Mesenchymal stem cell (in vitro differentiated cells and primary cell): ENCODE measurements at regions not wholly inside any gene's neighbourhood (a gene's known extent, or its start where the extent isn't known, plus 50 kb on each side); places are given as distances from the start of the nearest gene placed in this dataset.
"Not testable (repeated sequence)": the region's sequence is repeated elsewhere in the genome, so short reads cannot be mapped to it uniquely, and the experiment has no call there.

Source experiments
- DNase-seq: peaks from one replicate; pipeline ENCODE4 v3.0.0-alpha.2; 2013
- H2AFZ ChIP-seq: one replicate; pipeline ENCODE4 v1.6.1; 2013; ENCODE audit warnings: low read depth, mild to moderate bottlenecking, control low read depth, inconsistent platforms, low read length, moderate library complexity
- H2AK5ac ChIP-seq: 2 replicates; pipeline ENCODE4 v1.6.1; 2013; ENCODE audit warnings: low read length, moderate library complexity, mild to moderate bottlenecking, inconsistent platforms; ENCODE audit not compliant: severe bottlenecking
- H2BK120ac ChIP-seq: one replicate; pipeline ENCODE4 v1.6.1; 2013; ENCODE audit warnings: low read depth, mild to moderate bottlenecking, inconsistent platforms, low read length, moderate library complexity
- H2BK12ac ChIP-seq, 2 experiments: one replicate each; pipeline ENCODE4 v1.6.1; 2013; ENCODE audit warnings: inconsistent platforms in 2 of 2, low read length in 2 of 2, mild to moderate bottlenecking in 2 of 2, moderate library complexity in 2 of 2, control low read depth in 1 of 2
- H2BK15ac ChIP-seq: one replicate; pipeline ENCODE4 v1.6.1; 2013; ENCODE audit warnings: mild to moderate bottlenecking, low read depth, inconsistent platforms; ENCODE audit not compliant: poor library complexity, severe bottlenecking
- H2BK5ac ChIP-seq: 2 replicates; pipeline ENCODE4 v1.6.1; 2013; ENCODE audit warnings: low read depth, mild to moderate bottlenecking, low read length, control low read depth, inconsistent platforms; ENCODE audit not compliant: poor library complexity, severe bottlenecking
- H3K14ac ChIP-seq, 2 experiments: one replicate each; pipeline ENCODE4 v1.6.1; 2013; ENCODE audit warnings: inconsistent platforms in 2 of 2, low read length in 2 of 2, control low read depth in 1 of 2, mild to moderate bottlenecking in 1 of 2, moderate library complexity in 1 of 2
- H3K18ac ChIP-seq, 2 experiments: one replicate each; pipeline ENCODE4 v1.6.1; 2013; ENCODE audit warnings: inconsistent platforms in 2 of 2, low read length in 2 of 2, control low read depth in 1 of 2, low read depth in 1 of 2, mild to moderate bottlenecking in 1 of 2
- H3K23ac ChIP-seq, 2 experiments: one replicate each; pipeline ENCODE4 v1.6.1; 2013; ENCODE audit warnings: inconsistent platforms in 2 of 2, low read length in 2 of 2, mild to moderate bottlenecking in 2 of 2, moderate library complexity in 2 of 2, control low read depth in 1 of 2
- H3K27ac ChIP-seq: 2 replicates; pipeline ENCODE4 v1.5.1; 2013; ENCODE audit warnings: mild to moderate bottlenecking, moderate library complexity, low read length, control low read depth, inconsistent platforms; ENCODE audit not compliant: poor library complexity, severe bottlenecking
- H3K27me3 ChIP-seq, 2 experiments: 2 replicates each; pipeline versions ENCODE4 v1.6.1 to v1.7.0; 2013; ENCODE audit warnings: low read length in 2 of 2, mild to moderate bottlenecking in 2 of 2, moderate library complexity in 2 of 2, control low read depth in 1 of 2, inconsistent platforms in 1 of 2; ENCODE audit not compliant: control insufficient read depth in 1 of 2, insufficient read depth in 1 of 2
- H3K36me3 ChIP-seq, 2 experiments: 2 replicates each; pipeline versions ENCODE4 v1.6.1 to v1.7.0; 2013; ENCODE audit warnings: low read length in 2 of 2, control low read depth in 1 of 2, inconsistent platforms in 1 of 2, low read depth in 1 of 2, mild to moderate bottlenecking in 1 of 2; ENCODE audit not compliant: insufficient read depth in 2 of 2, control insufficient read depth in 1 of 2
- H3K4ac ChIP-seq, 2 experiments: one replicate each; pipeline ENCODE4 v1.6.1; 2013; ENCODE audit warnings: inconsistent platforms in 2 of 2, low read length in 2 of 2, mild to moderate bottlenecking in 2 of 2, moderate library complexity in 2 of 2, control low read depth in 1 of 2, low read depth in 1 of 2
- H3K4me1 ChIP-seq: 2 replicates; pipeline ENCODE4 v1.6.1; 2013; ENCODE audit warnings: low read depth, low read length, control low read depth; ENCODE audit not compliant: control insufficient read depth, insufficient read depth
- H3K4me2 ChIP-seq: 2 replicates; pipeline ENCODE4 v1.6.1; 2013; ENCODE audit warnings: low read length, mild to moderate bottlenecking, inconsistent platforms; ENCODE audit not compliant: poor library complexity, severe bottlenecking
- H3K4me3 ChIP-seq, 2 experiments: 2 replicates each; pipeline versions ENCODE4 v1.5.1 to v1.7.0; 2013; ENCODE audit warnings: low read length in 2 of 2, mild to moderate bottlenecking in 2 of 2, control low read depth in 1 of 2, low read depth in 1 of 2; ENCODE audit not compliant: insufficient read depth in 1 of 2
- H3K79me1 ChIP-seq: replicated peaks from 2 replicates; pipeline ENCODE4 v1.6.1; 2013; ENCODE audit warnings: mild to moderate bottlenecking, control low read depth, low read length, inconsistent platforms; ENCODE audit not compliant: poor library complexity, severe bottlenecking
- H3K9ac ChIP-seq: 2 replicates; pipeline ENCODE4 v1.7.0; 2013; ENCODE audit warnings: mild to moderate bottlenecking, low read length, moderate library complexity
- H3K9me3 ChIP-seq: 2 replicates; pipeline ENCODE4 v1.7.0; 2013; ENCODE audit warnings: mild to moderate bottlenecking, low read length; ENCODE audit not compliant: control insufficient read depth
- H4K8ac ChIP-seq: one replicate; pipeline ENCODE4 v1.6.1; 2013; ENCODE audit warnings: inconsistent platforms, mild to moderate bottlenecking, low read length, moderate library complexity
- H4K91ac ChIP-seq: one replicate; pipeline ENCODE4 v1.6.1; 2013; ENCODE audit warnings: mild to moderate bottlenecking, low read length, inconsistent platforms
- WGBS: methylation state at CpG from one replicate; pipeline ENCODE4 v1.1.7; 2013; ENCODE audit warnings: mixed read lengths; 5-methylcytosine and 5-hydroxymethylcytosine counted together

DNA sequence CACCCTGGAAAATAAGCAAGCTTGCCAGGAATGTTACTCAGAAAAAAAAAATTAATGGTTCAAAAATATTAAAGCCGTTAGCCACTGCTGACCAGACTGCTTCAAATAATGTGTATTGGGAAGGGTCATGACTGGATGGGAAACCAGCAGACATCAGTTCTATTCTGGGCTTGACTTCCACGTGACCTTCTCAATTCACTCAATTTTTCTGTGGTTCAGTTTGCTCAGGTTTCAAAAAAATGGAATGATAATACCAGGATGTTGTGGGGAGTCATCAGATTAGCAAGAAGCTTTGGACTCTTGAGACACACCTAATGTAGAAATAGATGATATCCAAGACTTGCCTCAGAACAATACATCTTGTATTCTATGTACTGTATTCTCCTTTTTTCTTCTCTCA lies 541.9 kb upstream of the BOD1L1 start:
- Histone ChIP-seq H3K23ac (no peak overlapping the region), H3K14ac (no peak overlapping the region), H2AK5ac (no peak overlapping the region), H2BK15ac (no peak overlapping the region), H3K4me2 (no peak overlapping the region), H3K27ac (peak overlapping the region; percentile 24), H3K9me3 (no peaks in the 10 kb centered on the region), H3K9ac (peak overlapping the region; percentile 77), H3K4ac (no peak overlapping the region), H2BK12ac (no peak overlapping the region), H3K79me1 (no peaks in the 10 kb centered on the region), H4K8ac (no peak overlapping the region), H2BK5ac (no peak overlapping the region), H2AFZ (no peak overlapping the region), H4K91ac (no peak overlapping the region), H3K4me3 (no peak overlapping the region), H3K18ac (peak overlapping the region in 1 of 2 experiments; percentile 28), H3K4me1 (no peaks in the 10 kb centered on the region), H2BK120ac (no peak overlapping the region), H3K36me3 (no peaks in the 10 kb centered on the region), H3K27me3 (no peaks in the 10 kb centered on the region)
- WGBS, result 53% methylated on average over 2 of the region's 2 CpGs
- DNase-seq, result peak; percentile 23

DNA sequence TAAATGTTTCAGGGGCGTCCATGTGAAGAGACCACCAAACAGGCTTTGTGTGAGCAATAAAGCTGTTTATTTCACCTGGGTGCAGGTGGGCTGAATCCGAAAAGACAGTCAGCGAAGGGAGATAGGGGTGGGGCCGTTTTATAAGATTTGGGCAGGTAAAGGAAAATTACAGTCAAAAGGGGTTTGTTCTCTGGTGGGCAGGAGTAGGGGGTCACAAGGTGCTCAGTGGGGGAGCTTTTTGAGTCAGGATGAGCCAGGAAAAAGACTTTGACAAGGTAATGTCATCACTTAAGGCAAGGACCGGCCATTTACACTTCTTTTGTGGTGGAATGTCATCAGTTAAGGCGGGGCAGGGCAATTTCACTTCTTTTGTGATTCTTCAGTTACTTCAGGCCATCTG lies 542.4 kb upstream of the BOD1L1 start:
- H2BK12ac ChIP-seq, H2BK15ac ChIP-seq, H3K14ac ChIP-seq, H3K9me3 ChIP-seq, H4K8ac ChIP-seq, H2BK120ac ChIP-seq, H2AFZ ChIP-seq, DNase-seq, H3K36me3 ChIP-seq, H3K27me3 ChIP-seq, H3K4me2 ChIP-seq, H3K23ac ChIP-seq, H2BK5ac ChIP-seq, H2AK5ac ChIP-seq, H3K4ac ChIP-seq, H4K91ac ChIP-seq, H3K18ac ChIP-seq, H3K4me3 ChIP-seq, H3K27ac ChIP-seq, H3K79me1 ChIP-seq, H3K4me1 ChIP-seq: not testable (repeated sequence)
- peak overlapping the region; percentile 77 for H3K9ac ChIP-seq
- WGBS, result 61% methylated on average over 5 of the region's 6 CpGs

DNA sequence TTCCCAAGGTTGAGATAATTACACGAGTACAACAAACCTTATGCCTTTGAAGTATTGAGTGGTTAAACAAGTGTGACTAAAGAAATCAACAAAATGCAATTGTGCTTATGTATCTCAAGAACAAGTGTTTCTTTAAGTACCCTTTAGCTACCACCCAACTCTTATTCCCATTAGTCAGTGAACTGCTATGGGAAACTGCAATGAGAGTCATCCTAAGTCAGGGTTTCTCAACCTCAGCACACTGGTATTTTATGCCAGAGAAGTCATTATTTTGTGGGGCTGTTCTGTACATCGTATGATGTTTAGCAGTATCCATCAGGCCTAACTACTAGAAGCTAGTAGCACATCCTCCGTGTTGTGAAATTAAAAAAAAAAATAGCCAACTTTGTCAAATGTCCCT lies 549.1 kb upstream of the BOD1L1 start:
- no peak for DNase-seq
- no peak overlapping the region for H2AK5ac ChIP-seq
- 82% methylated on average over 3 of the region's 3 CpGs for WGBS

DNA sequence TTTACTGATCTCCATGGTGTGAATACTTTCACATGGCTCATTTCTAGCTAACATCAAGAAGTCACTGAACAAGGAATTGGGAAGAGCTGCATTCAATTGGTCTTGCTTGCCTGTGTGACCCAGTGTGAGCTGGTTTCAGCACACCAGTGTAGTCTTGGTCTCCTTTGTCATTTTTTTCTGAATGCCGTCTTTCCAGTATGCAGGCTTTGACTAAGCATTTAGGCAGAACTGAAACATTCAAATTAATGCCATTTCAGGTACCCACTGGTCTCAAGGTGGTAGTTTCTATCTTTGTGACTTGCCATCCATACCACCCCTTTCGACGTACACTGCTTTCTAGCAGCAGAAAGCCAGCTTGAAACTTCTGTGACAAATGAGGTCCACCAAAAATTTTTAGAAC lies 550.5 kb upstream of the BOD1L1 start:
- Histone ChIP-seq H3K14ac (no peak overlapping the region), H4K91ac (no peak overlapping the region)
- 73% methylated on average over 3 of the region's 3 CpGs for WGBS

More for the DNA sequence above, 549.1 kb upstream of the BOD1L1 start:
- H3K9me3 ChIP-seq, result no peaks in the 10 kb centered on the region
- H3K27ac ChIP-seq, result no peak overlapping the region
- H3K27me3 ChIP-seq, result no peaks in the 10 kb centered on the region
- H3K23ac ChIP-seq, result no peak overlapping the region
- H3K79me1 ChIP-seq, result no peaks in the 10 kb centered on the region
- no peak overlapping the region for H2BK5ac ChIP-seq
- H2BK15ac ChIP-seq, result no peak overlapping the region
- no peak overlapping the region for H3K4me2 ChIP-seq
- no peak overlapping the region for H3K4me3 ChIP-seq
- H2BK12ac ChIP-seq, result no peak overlapping the region
- no peaks in the 10 kb centered on the region for H3K4me1 ChIP-seq
- H2BK120ac ChIP-seq, result no peak overlapping the region
- no peaks in the 10 kb centered on the region for H3K36me3 ChIP-seq
- no peak overlapping the region for H3K14ac ChIP-seq
- no peak overlapping the region for H4K8ac ChIP-seq
- H4K91ac ChIP-seq, result no peak overlapping the region
- H3K9ac ChIP-seq, result no peak overlapping the region
- no peak overlapping the region for H3K4ac ChIP-seq
- no peak overlapping the region for H2AFZ ChIP-seq
- H3K18ac ChIP-seq, result no peak overlapping the region

More for the DNA sequence above, 550.5 kb upstream of the BOD1L1 start:
- Histone ChIP-seq H3K4me2 (no peak overlapping the region), H3K9me3 (no peaks in the 10 kb centered on the region), H2BK120ac (peak overlapping the region; percentile 34), H2AK5ac (no peak overlapping the region), H3K36me3 (no peaks in the 10 kb centered on the region), H2BK15ac (peak overlapping the region; percentile 12), H3K9ac (no peak overlapping the region), H3K18ac (peak overlapping the region in 1 of 2 experiments; percentile 43), H3K27ac (no peak overlapping the region), H3K4me3 (no peak overlapping the region), H2BK5ac (no peak overlapping the region), H3K4ac (no peak overlapping the region), H3K23ac (no peak overlapping the region), H4K8ac (no peak overlapping the region), H3K79me1 (no peaks in the 10 kb centered on the region), H3K4me1 (no peaks in the 10 kb centered on the region), H2AFZ (no peak overlapping the region), H3K27me3 (no peaks in the 10 kb centered on the region), H2BK12ac (peak overlapping the region; percentile 20 to 72)
- no peak for DNase-seq
